ENCODE measurements at regions not wholly inside any gene's neighbourhood (a gene's known extent, or its start where the extent isn't known, plus 50 kb on each side); places are given as distances from the start of the nearest gene placed in this dataset.

GRCh38 chr2:59732871-59733566 is 820.4 kb downstream of the BCL11A start:
- DNase-seq (ENCODE audit: low read depth) = no peak

- DNase-seq (ENCODE audit: low read depth) = no peak
Observed at GRCh38 chr2:59727121-59727590, 826.3 kb downstream of the BCL11A start.

- no peak for DNase-seq (ENCODE audit: low read depth)
Observed at GRCh38 chr2:59726228-59727120, 827.0 kb downstream of the BCL11A start.

GRCh38 chr2:59724746-59725145 is 828.7 kb downstream of the BCL11A start:
- no peak for DNase-seq (ENCODE audit: low read depth)

GRCh38 chr2:59720296-59720866 is 833.1 kb downstream of the BCL11A start:
- no peak for DNase-seq (ENCODE audit: low read depth)

- DNase-seq (ENCODE audit: low read depth) = no peak
Observed at GRCh38 chr2:59713577-59713976, 839.9 kb downstream of the BCL11A start.

GRCh38 chr2:59711121-59711520 is 842.3 kb downstream of the BCL11A start:
- DNase-seq (ENCODE audit: low read depth) = no peak

- DNase-seq (ENCODE audit: low read depth) = no peak
Observed at GRCh38 chr2:59706729-59707128, 846.7 kb downstream of the BCL11A start.

- DNase-seq (ENCODE audit: low read depth) = no peak
Observed at GRCh38 chr2:59703796-59704195, 849.7 kb downstream of the BCL11A start.

GRCh38 chr2:59702026-59702425 is 851.4 kb downstream of the BCL11A start:
- DNase-seq (ENCODE audit: low read depth) = no peak

- no peak for DNase-seq (ENCODE audit: low read depth)
Observed at GRCh38 chr2:59701271-59701994, 852.0 kb downstream of the BCL11A start.

- no peak for DNase-seq (ENCODE audit: low read depth)
Observed at GRCh38 chr2:59694176-59694575, 859.3 kb downstream of the BCL11A start.

- DNase-seq (ENCODE audit: low read depth) = no peak
Observed at GRCh38 chr2:59693231-59693959, 860.1 kb downstream of the BCL11A start.

GRCh38 chr2:59691518-59692190 is 861.8 kb downstream of the BCL11A start:
- DNase-seq (ENCODE audit: low read depth) = no peak

- no peak for DNase-seq (ENCODE audit: low read depth)
Observed at GRCh38 chr2:59690849-59691248, 862.6 kb downstream of the BCL11A start.

- no peak for DNase-seq (ENCODE audit: low read depth)
Observed at GRCh38 chr2:59684771-59685166, 868.7 kb downstream of the BCL11A start.

- no peak for DNase-seq (ENCODE audit: low read depth)
Observed at GRCh38 chr2:59684116-59684770, 869.2 kb downstream of the BCL11A start.

- DNase-seq (ENCODE audit: low read depth) = no peak
Observed at GRCh38 chr2:59680863-59681262, 872.6 kb downstream of the BCL11A start.

GRCh38 chr2:59677158-59677557 is 876.3 kb downstream of the BCL11A start:
- no peak for DNase-seq (ENCODE audit: low read depth)

- DNase-seq (ENCODE audit: low read depth) = no peak
Observed at GRCh38 chr2:59674100-59674499, 879.4 kb downstream of the BCL11A start.

All from activated T-cell treated with anti-CD3 and anti-CD28 coated beads for 24 hours (primary cell).